Lung (tissue), 11 donors: ENCODE measurements at regions not wholly inside any gene's neighbourhood (a gene's known extent, or its start where the extent isn't known, plus 50 kb on each side); places are given as distances from the start of the nearest gene placed in this dataset.

ENCODE experiments used
- ATAC-seq: fragments of 200-7000 bp; cut with Tn5 transposase; one replicate; pipeline ENCODE4 v1.9.1; 2020; ENCODE audit warnings: moderate number of reproducible peaks; ENCODE audit not compliant: insufficient read depth, low FRiP score
- DNase-seq, 3 donors: peaks; one replicate each; pipeline ENCODE4 v3.0.0-alpha.2; 2013 to 2017
- H3K27ac ChIP-seq, 2 donors: one replicate each; pipeline ENCODE4 v1.5.1; 2013; ENCODE audit warnings: mild to moderate bottlenecking in 2 of 2, moderate library complexity in 2 of 2, control low read depth in 1 of 2, inconsistent platforms in 1 of 2, low read depth in 1 of 2, low read length in 1 of 2
- H3K27me3 ChIP-seq, 3 donors: one replicate each; pipeline ENCODE4 v1.5.1; 2013; ENCODE audit warnings: low read length in 2 of 3; ENCODE audit not compliant: control insufficient read depth in 3 of 3, insufficient read depth in 3 of 3
- H3K36me3 ChIP-seq, 4 donors: one replicate each; pipeline ENCODE4 v1.5.1; 2013; ENCODE audit warnings: low read length in 4 of 4, mild to moderate bottlenecking in 1 of 4, moderate library complexity in 1 of 4; ENCODE audit not compliant: control insufficient read depth in 4 of 4, insufficient read depth in 4 of 4
- H3K4me1 ChIP-seq, 5 donors: one replicate each; pipeline ENCODE4 v1.5.1; 2013; ENCODE audit warnings: low read length in 5 of 5, mild to moderate bottlenecking in 2 of 5, moderate library complexity in 1 of 5; ENCODE audit not compliant: control insufficient read depth in 5 of 5, insufficient read depth in 5 of 5
- H3K4me3 ChIP-seq: one replicate; pipeline ENCODE4 v1.5.1; 2013; ENCODE audit warnings: mild to moderate bottlenecking, control low read depth, moderate library complexity
- H3K9ac ChIP-seq, 2 donors: one replicate each; pipeline ENCODE4 v1.5.1; 2013; ENCODE audit warnings: low read length in 2 of 2, control low read depth in 1 of 2; ENCODE audit not compliant: insufficient read depth in 1 of 2
- H3K9me3 ChIP-seq, 4 donors: one replicate each; pipeline ENCODE4 v1.5.1; 2013; ENCODE audit warnings: low read length in 3 of 4, mild to moderate bottlenecking in 1 of 4, moderate library complexity in 1 of 4; ENCODE audit not compliant: control insufficient read depth in 4 of 4, insufficient read depth in 3 of 4
- WGBS, 2 donors: extraction: QIAGEN DNeasy Blood & Tissue Kit; methylation state at CpG; one replicate each; pipeline ENCODE4 v1.1.7; 2013; 5-methylcytosine and 5-hydroxymethylcytosine counted together
- TF ChIP-seq, protein P1 (sequence below): IDR thresholded peaks from 2 replicates; pipeline ENCODE4 v1.5.1; 2012; ENCODE audit warnings: mild to moderate bottlenecking; ENCODE audit errors: control extremely low read depth, extremely low read depth
- donor health status: control.
- donor health status: control.
- donor health status: Bipolar disorder and iron deficiency.
- donor health status: healthy.
- donor health status: DM: yes; HTN: yes; CAD: no.

DNA sequence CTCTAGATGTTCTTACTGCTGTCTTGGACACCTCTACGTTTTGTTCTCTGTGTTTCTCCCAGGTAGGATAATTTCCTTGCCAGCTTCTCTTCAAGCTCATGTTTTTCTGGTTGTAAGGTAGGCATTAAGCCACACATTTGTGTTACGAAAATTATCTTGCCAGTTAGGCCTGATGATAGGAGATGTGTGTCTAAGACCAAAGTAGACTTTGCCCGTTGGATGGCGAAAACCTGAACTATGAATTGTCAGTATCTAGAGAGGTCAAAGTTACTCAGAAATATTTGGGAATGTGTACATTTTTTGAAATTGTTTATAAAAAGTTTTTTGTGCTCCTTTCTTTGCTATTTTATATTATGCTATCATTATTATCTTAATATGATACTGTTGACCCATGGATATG lies 72.8 kb downstream of the FHIP1A start:
- Histone ChIP-seq H3K36me3 (no peaks in the 10 kb centered on the region), H3K9me3 (no peaks in the 10 kb centered on the region), H3K4me3 (no peak overlapping the region), H3K9ac (no peak overlapping the region), H3K27me3 (no peaks in the 10 kb centered on the region), H3K27ac (no peak overlapping the region), H3K4me1 (no peaks in the 10 kb centered on the region)
- DNase-seq = no peak
- no peak for ATAC-seq
- 90 to 94% methylated on average over 4 of the region's 4 CpGs for WGBS, 2 donors
- TF ChIP-seq, protein P1, sequence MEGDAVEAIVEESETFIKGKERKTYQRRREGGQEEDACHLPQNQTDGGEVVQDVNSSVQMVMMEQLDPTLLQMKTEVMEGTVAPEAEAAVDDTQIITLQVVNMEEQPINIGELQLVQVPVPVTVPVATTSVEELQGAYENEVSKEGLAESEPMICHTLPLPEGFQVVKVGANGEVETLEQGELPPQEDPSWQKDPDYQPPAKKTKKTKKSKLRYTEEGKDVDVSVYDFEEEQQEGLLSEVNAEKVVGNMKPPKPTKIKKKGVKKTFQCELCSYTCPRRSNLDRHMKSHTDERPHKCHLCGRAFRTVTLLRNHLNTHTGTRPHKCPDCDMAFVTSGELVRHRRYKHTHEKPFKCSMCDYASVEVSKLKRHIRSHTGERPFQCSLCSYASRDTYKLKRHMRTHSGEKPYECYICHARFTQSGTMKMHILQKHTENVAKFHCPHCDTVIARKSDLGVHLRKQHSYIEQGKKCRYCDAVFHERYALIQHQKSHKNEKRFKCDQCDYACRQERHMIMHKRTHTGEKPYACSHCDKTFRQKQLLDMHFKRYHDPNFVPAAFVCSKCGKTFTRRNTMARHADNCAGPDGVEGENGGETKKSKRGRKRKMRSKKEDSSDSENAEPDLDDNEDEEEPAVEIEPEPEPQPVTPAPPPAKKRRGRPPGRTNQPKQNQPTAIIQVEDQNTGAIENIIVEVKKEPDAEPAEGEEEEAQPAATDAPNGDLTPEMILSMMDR = no peak

DNA sequence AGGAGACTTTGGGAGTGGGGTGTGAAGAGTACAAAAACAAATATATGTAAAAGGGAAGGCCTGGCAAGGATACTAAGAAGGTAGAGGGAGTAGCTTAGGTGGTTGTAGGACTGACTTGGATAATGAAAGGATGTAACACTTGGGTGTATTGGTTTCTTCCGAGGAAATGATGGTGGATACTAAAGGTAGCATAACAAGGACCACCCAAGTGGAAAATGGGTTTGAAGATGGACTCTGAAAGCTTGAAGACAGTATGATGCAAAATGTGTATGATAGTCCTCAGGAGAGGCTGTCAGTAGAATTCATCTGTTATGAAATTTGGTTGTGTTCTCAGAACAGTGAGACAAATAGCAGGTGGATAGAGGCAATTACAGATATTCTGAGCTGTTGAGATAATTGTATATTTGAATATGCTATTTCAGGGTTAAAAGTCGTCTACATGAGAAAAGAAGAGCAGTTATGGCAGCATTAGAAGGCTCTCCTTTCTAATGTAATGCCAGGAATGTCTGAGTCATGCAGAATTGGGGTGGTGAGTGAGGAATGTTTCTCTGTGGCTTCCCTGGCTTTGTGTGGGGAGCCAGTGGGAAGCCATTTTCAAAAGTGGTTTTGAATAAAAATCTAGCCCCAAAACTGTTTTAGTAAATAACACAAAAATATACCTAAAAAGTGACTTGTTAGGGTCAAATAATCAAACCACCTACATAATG lies 75.6 kb downstream of the FHIP1A start:
- Histone ChIP-seq H3K36me3 (no peaks in the 10 kb centered on the region), H3K27ac (no peak overlapping the region), H3K27me3 (no peaks in the 10 kb centered on the region), H3K9ac (no peak overlapping the region), H3K4me1 (peaks cover 0 to 1% (median 0%) of the 10 kb centered on the region in 5 donors), H3K9me3 (no peaks in the 10 kb centered on the region), H3K4me3 (no peak overlapping the region)
- TF ChIP-seq, protein P1 = no peak
- WGBS, 2 donors = 38 to 45% methylated on average over 2 of the region's 2 CpGs
- no peak for ATAC-seq
- DNase-seq = no peak

DNA sequence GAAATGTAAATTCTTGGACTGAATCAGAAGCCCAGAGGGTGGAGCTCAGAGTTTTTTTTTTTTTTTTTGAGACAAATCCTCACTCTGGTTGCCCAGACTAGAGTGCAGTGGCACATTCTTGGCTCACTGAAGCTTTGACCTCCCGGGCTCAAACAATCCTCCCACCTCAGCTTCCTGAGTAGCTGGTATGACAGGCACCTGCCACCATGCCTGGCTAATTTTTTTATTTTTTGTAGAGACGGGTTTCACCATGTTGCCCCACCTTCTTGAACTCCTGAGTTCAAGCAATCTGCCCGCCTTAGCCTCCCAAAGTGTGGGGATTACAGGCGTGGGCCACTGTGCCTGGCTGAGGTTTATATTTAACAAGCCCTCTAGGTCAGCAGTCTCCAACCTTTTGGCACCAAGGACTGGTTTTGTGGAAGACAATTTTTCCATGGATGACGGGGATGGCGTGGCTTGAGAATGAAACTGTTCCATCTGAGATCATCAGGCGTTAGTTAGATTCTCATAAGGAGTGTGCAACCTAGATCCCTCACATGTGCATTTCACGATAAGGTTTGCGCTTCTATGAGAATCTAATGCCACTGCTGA lies 76.7 kb downstream of the FHIP1A start:
- ATAC-seq (no peak), DNase-seq (no peak)
- Histone ChIP-seq H3K9ac (no peak overlapping the region), H3K4me1 (peaks cover 0 to 1% (median 0%) of the 10 kb centered on the region in 5 donors), H3K9me3 (no peaks in the 10 kb centered on the region), H3K4me3 (no peak overlapping the region), H3K27me3 (no peaks in the 10 kb centered on the region), H3K27ac (no peak overlapping the region), H3K36me3 (no peaks in the 10 kb centered on the region)
- WGBS, 2 donors = 80 to 90% methylated on average over 9 of the region's 9 CpGs
- TF ChIP-seq, protein P1 = no peak
